ENCODE measurements at regions not wholly inside any gene's neighbourhood (a gene's known extent, or its start where the extent isn't known, plus 50 kb on each side); places are given as distances from the start of the nearest gene placed in this dataset.
"Not testable (repeated sequence)": the region's sequence is repeated elsewhere in the genome, so short reads cannot be mapped to it uniquely, and the experiment has no call there.

GRCh38 chr4:29326816-29327215 lies 1393.4 kb upstream of the PCDH7 start:
- Histone ChIP-seq H3K4me1 (no peaks in the 10 kb centered on the region), H3K36me3 (no peaks in the 10 kb centered on the region), H3K27me3 (no peaks in the 10 kb centered on the region), H3K27ac (no peak overlapping the region), H3K9me3 (no peaks in the 10 kb centered on the region), H3K4me3 (no peak overlapping the region)
- 42 to 57% methylated on average over 2 of the region's 2 CpGs for WGBS, 2 donors
- TF ChIP-seq CTCF (IDR thresholded peaks at IDR 0.05) = no peak
- no peak for FAIRE-seq
- no peak for ATAC-seq
- intact Hi-C loops (cut with DNase I) = no loop called here
- DNase-seq = no peak

GRCh38 chr4:29336861-29337260 lies 1383.3 kb upstream of the PCDH7 start:
- FAIRE-seq = no peak
- Histone ChIP-seq H3K36me3 (no peaks in the 10 kb centered on the region), H3K4me1 (no peaks in the 10 kb centered on the region), H3K9me3 (no peaks in the 10 kb centered on the region), H3K4me3 (no peak overlapping the region), H3K27me3 (no peaks in the 10 kb centered on the region), H3K27ac (no peak overlapping the region)
- no peak for ATAC-seq
- TF ChIP-seq CTCF (IDR thresholded peaks at IDR 0.05) = no peak
- WGBS, 2 donors = 35 to 37% methylated on average over 1 of the region's 1 CpG
- no peak for DNase-seq
- intact Hi-C loops (cut with DNase I) = no loop called here

- Histone ChIP-seq H3K36me3 (no peaks in the 10 kb centered on the region), H3K27ac (no peak overlapping the region), H3K4me1 (no peaks in the 10 kb centered on the region), H3K27me3 (no peaks in the 10 kb centered on the region), H3K4me3 (no peak overlapping the region), H3K9me3 (no peaks in the 10 kb centered on the region)
- no peak for FAIRE-seq
- no peak for DNase-seq
- intact Hi-C loops (cut with DNase I) = no loop called here
- no peak for ATAC-seq
- TF ChIP-seq CTCF (IDR thresholded peaks at IDR 0.05) = no peak
- 68 to 89% methylated on average over 2 of the region's 2 CpGs for WGBS, 2 donors
Measured at GRCh38 chr4:29372971-29373370, 1347.2 kb upstream of the PCDH7 start.

- Histone ChIP-seq H3K27ac (no peak overlapping the region), H3K27me3 (no peaks in the 10 kb centered on the region), H3K4me1 (no peaks in the 10 kb centered on the region), H3K9me3 (no peaks in the 10 kb centered on the region), H3K36me3 (no peaks in the 10 kb centered on the region), H3K4me3 (no peak overlapping the region)
- no peak for FAIRE-seq
- no peak for ATAC-seq
- intact Hi-C loops (cut with DNase I) = no loop called here
- DNase-seq = no peak
- 15 to 26% methylated on average over 1 of the region's 1 CpG for WGBS, 2 donors
- no peak for TF ChIP-seq CTCF (IDR thresholded peaks at IDR 0.05)
Measured at GRCh38 chr4:29375716-29376115, 1344.5 kb upstream of the PCDH7 start.

DNA sequence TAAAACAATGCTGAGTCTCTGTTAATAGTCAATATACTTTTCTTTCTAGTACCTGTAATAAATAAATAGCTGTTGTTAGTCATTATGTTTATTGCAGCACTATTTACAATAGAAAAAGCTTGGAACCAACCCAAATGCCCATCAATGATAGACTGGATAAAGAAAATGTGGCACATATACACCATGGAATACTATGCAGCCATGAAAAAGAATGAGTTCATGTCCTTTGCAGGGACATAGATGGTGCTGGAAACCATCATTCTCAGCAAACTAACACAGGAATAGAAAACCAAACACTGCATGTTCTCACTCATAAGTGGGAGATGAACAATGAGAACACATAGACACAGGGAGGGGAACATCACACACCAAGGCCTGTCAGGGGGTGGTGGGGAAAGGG lies 1341.9 kb upstream of the PCDH7 start:
- H3K4me1 ChIP-seq; H3K27ac ChIP-seq; FAIRE-seq; intact Hi-C loops (cut with DNase I); H3K9me3 ChIP-seq; H3K4me3 ChIP-seq; H3K36me3 ChIP-seq; DNase-seq; ATAC-seq; H3K27me3 ChIP-seq: not testable (repeated sequence)

- DNase-seq (no peak), ATAC-seq (no peak)
Measured at GRCh38 chr4:29390921-29391320, 1329.2 kb upstream of the PCDH7 start.

More at GRCh38 chr4:29390921-29391320, 1329.2 kb upstream of the PCDH7 start:
- no peak for FAIRE-seq
- H3K27ac ChIP-seq = no peak overlapping the region
- no peaks in the 10 kb centered on the region for H3K27me3 ChIP-seq
- H3K9me3 ChIP-seq = no peaks in the 10 kb centered on the region
- no peaks in the 10 kb centered on the region for H3K36me3 ChIP-seq
- no peaks in the 10 kb centered on the region for H3K4me1 ChIP-seq
- TF ChIP-seq CTCF (IDR thresholded peaks at IDR 0.05) = no peak
- no peak overlapping the region for H3K4me3 ChIP-seq
- WGBS, 2 donors = 80 to 93% methylated on average over 1 of the region's 1 CpG
- intact Hi-C loops (cut with DNase I) = no loop called here
